ENCODE measurements at regions not wholly inside any gene's neighbourhood (a gene's known extent, or its start where the extent isn't known, plus 50 kb on each side); places are given as distances from the start of the nearest gene placed in this dataset.
"Not testable (repeated sequence)": the region's sequence is repeated elsewhere in the genome, so short reads cannot be mapped to it uniquely, and the experiment has no call there.

DNA sequence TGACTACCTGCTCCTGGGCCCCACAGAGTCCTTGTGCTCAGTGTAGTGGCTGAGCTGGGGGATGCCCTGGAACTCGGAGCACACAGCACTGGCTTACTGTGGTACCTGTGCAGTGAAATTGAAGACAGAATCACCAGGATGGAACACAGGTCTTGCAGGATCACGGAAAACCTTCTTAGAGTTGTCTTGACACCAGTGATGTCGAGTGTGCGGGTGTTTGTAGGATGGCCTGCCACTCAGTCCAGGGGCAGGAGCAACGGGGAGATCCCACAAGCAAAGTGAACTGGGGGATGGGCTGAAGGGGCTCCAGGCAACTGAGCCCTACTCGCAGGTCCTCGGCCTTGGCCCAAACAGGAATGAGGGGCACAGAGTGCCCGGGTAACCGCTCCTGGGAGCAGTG is 122.2 kb upstream of the SERF1A start:
- CTCF ChIA-PET: not testable (repeated sequence)

More for the DNA sequence above, 122.2 kb upstream of the SERF1A start:
- H3K4me1 Mint-ChIP-seq; H3K4me3 Mint-ChIP-seq; H3K9me3 ChIP-seq (ENCODE audit: low read length); POLR2A ChIA-PET; H3K36me3 ChIP-seq (ENCODE audit: insufficient read depth, low read length); H3K27ac ChIP-seq (ENCODE audit: low read depth, low read length); H3K27me3 ChIP-seq (ENCODE audit: insufficient read depth, low read length, poor library complexity, severe bottlenecking); H3K4me3 ChIP-seq (ENCODE audit: low read length); H3K27me3 Mint-ChIP-seq; H3K27ac Mint-ChIP-seq; H3K4me1 ChIP-seq (ENCODE audit: insufficient read depth, low read length); H3K36me3 Mint-ChIP-seq; H3K9me3 Mint-ChIP-seq: not testable (repeated sequence)
- peak in 1 of 5 donors; percentile 45 for DNase-seq

Data from CD8-positive, alpha-beta memory T cell (primary cell).